Ramos (cell line): ENCODE measurements at regions not wholly inside any gene's neighbourhood (a gene's known extent, or its start where the extent isn't known, plus 50 kb on each side); places are given as distances from the start of the nearest gene placed in this dataset.
"Not testable (repeated sequence)": the region's sequence is repeated elsewhere in the genome, so short reads cannot be mapped to it uniquely, and the experiment has no call there.

Experiments
- in situ Hi-C: fragments of 300-500 bp; cut with MboI; formaldehyde crosslinking; loops from one replicate; pipeline ENCODE4 v1.14.3; 2022; ENCODE audit warnings: low sequenced_read_pairs; ENCODE audit not compliant: unreplicated experiment

DNA sequence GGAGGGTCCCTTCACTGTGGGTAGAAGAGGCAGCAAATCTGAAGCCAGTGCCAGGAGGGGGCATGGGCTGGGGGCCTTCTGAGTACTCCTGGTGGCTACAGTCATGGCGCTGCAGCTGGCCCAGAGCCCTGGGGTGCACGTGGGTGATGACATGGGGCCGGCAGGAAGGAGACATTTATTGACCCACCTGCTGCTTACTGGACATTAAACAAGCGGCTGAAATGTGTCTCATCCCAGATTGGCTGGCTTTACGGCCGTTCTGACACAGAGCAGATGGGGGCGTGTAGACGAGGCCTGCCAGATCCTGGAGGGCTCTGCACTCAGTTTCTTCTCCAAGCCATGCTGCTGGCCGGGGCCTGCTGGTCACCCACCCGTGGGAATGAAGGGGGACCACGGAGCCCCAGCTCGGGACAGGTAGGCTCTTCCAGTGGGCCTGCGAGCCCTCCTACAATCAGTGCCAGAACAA, 906.9 kb downstream of the BRD1 start:
- in situ Hi-C loops = no loop called here

DNA sequence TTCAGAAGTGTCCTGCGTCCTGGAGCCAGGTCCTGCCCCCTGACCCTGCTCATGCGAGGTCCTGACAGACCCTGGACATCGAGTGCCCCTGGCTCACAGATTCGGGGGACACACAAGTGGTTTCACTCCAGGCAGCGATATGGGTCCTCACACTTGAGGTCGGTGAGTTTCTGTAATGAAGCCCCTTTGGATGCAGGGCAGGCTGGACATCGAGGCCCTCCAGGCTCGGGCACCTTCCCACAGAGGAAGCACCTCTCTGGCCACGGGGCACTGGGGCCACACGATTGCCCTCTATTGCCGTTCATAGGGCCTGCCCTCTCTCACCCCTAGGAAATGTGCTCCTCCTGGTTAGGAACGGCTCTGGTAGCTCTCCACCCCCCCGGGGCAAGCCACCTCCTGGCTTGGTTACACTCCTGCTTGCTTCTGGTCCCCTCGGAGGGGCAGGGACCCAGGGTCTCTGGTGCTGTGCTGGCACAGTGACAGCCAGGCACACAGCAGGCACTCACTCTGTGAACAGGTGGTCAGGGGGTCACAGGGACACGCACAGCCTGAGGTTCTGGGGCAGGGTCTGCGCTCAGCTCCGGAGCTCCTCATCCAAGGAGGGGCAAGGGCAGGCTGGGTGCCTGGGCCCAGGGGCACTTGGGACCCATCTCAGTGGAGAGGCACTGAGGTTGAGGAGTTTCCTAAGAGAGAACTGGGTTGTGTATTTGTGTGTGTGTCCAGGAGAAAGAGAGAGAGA, 907.7 kb downstream of the BRD1 start:
- in situ Hi-C loops = no loop called here

DNA sequence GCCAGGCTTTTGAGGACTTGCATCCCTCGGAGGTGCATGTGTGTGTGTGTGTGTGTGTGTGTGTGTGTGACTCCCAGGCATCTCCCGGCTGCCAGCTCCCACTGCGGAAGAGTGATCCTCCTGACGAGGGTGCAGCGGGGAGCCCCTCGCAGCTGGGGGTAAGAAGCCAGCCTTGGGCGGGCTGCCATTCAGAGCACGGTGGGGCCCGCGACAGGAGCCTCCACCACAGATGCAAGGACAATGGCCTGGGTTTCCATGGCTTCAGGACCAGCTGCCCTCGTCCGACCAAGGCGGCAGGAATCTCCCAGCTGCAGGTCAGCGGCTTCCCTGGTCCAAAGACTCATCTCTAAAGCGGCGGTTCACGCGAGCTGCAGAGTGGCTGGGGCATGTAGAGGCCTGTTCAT, 908.5 kb downstream of the BRD1 start:
- in situ Hi-C loops = no loop called here

DNA sequence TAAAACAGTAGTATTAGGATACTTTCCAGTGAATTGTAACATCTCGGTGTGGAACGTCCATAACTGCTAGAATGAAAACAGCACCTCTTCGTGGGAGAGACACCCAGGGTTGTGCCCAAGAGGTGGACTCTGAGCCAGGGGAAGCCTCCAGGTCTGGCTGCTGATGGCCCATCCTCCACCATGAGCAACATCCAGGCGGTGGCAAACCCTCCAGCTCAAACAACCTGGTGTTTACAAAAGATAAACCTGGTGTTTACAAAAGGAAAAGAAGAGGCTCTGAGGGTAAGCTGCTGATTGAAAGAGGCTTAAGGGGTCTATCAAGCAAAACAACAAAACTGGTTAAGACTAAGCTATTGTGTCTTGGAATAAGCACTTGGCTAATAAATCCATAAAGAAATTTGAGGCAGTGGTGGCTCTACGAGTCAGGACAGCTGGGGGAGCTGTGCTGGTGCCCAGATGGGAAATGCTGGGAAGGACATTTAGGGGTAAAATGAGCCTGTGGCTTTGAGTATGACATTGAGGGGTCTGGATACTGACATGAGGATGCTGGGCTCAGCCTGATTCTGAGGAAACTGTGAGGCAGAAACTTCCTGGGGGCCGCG, 909.0 kb downstream of the BRD1 start:
- in situ Hi-C loops = no loop called here

DNA sequence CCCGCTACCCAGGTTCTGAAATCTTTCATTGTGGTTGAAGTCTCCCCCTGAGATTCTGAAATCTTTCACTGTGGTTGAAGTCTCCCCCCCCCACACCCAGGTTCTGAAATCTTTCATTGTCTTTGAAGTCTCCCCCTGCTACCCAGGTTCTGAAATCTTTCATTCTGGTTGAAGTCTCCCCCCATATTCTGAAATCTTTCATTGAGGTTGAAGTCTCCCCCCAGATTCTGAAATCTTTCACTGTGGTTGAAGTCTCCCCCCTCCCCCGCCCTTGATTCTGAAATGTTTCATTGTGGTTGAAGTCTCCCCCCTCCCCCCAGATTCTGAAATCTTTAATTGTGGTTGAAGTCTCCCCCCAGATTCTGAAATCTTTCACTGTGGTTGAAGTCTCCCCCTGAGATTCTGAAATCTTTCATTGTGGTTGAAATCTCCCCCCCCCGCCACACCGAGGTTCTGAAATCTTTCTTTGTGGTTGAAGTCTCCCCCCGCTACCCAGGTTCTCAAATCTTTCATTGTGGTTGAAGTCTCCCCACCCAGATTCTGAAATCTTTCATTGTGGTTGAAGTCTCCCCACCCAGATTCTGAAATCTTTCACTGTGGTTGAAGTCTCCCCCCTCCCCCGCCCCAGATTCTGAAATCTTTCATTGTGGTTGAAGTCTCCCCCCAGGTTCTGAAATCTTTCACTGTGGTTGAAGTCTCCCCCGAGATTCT, 915.2 kb downstream of the BRD1 start:
- in situ Hi-C loops = not testable (repeated sequence)

DNA sequence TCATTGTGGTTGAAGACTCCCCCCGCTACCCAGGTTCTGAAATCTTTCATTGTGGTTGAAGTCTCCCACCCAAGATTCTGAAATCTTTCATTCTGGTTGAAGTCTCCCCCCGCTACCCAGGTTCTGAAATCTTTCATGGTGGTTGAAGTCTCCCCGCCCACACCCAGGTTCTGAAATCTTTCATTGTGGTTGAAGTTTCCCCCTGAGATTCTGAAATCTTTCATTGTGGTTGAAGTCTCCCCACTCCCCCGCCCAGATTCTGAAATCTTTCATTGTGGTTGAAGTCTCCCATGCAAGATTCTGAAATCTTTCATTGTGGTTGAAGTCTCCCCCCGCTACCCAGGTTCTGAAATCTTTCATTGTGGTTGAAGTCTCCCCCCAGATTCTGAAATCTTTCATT, 916.0 kb downstream of the BRD1 start:
- in situ Hi-C loops = not testable (repeated sequence)

DNA sequence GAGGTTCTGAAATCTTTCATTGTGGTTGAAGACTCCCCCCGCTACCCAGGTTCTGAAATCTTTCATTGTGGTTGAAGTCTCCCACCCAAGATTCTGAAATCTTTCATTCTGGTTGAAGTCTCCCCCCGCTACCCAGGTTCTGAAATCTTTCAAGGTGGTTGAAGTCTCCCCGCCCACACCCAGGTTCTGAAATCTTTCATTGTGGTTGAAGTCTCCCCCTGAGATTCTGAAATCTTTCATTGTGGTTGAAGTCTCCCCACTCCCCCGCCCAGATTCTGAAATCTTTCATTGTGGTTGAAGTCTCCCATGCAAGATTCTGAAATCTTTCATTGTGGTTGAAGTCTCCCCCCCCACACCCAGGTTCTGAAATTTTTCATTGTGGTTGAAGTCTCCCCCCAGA, 916.6 kb downstream of the BRD1 start:
- in situ Hi-C loops = not testable (repeated sequence)

DNA sequence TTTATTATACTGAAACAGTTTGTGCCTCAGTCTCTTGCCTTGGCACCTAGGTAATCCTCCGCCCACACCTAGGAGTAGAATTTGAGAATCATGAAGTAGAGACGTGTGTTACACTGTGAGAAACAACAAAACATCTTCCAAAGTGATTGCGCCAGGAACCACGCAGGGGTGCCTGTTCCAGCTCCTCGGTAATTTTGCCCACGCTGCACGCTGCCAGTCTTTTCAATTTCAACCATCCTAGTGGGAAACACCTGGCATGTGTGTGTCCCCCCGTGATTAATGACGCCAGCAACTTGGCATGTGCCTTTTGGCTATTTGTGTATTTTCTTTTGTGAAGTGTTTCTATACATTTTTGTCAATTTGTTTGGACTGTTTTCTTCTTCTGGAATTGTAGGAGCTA, 919.1 kb downstream of the BRD1 start:
- in situ Hi-C loops = no loop called here

DNA sequence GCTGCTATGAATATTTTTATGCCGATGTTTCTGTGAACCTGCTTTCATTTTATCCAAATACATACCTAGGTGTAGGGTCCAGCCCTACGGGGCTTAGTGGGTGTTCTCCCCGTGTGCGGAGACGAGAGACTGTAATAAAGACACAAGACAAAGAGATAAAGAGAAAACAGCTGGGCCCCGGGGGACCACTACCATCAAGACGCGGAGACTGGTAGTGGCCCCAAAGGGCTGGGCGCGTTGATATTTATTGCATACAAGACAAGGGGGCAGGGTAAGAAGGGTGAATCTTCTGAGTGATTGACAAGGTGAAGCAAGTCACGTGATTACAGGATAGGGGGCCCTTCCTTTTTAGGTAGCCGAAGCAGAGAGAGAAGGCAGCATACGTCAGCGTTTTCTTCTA, 920.1 kb downstream of the BRD1 start:
- in situ Hi-C loops = no loop called here

DNA sequence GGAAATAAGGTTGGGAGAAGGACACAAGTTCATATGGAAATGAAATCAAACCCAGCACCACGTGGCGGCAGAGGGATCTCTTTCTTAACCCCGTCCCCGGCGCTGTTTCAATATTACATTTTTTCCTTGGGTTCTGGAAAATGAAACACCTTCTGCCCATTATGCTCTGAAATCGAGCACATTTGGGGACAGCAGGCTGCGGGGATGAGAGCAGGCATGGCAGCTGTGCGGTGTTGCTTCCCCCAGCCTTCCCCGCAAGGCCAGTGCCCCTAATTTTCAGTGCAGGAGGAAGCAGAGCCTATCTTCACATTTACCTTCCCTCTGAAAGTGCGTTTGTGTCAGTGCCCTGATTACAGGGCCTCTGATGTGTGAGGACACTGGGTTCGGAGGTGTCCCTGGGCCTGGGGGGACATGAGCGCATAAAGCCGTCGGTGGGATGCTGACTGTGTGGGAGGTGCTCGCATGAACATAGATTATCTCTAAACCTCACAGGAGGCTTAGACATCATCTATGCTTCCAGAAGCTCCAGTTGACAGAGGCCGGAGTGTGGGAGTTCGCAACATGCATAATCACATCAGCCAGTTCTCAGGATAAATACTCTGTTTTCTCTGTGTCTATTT, 921.3 kb downstream of the BRD1 start:
- in situ Hi-C loops = no loop called here

DNA sequence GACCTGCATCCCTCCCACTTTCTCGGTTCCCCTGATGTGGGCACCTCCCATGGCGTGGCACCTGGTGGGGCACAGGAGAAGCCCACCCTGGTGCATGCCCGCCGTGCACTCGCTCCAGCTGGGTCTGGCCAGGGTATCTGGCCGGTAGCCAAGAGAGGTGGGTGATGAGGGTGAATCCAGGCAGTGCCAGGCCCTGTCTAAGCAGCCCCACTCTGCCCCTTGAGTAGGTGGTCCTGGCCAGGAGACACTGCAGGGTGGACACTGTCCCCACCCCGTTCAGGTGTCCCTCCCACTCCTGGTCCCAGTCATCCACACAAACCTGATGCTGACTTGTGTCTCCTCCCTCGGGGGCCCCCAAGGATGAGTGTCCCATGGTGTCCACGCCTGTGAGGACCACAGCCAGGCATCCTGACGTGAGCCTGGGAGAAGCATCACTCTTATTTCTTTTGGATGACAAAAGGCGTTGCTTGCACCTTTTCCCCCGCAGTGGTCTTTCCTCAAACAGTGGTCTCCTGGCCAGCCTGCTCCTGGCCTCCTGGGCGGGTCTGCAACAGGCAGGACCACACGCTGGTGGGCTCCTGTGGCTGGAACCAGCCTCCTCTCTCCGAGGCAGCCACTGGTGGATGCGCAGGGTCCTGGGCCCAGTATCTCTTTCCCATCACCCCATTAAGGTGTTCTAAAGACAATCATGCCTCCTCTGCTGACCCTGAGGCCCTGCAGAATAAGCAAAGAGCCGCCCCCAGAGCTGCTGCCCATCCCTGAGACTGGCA, 922.3 kb downstream of the BRD1 start:
- in situ Hi-C loops = no loop called here

DNA sequence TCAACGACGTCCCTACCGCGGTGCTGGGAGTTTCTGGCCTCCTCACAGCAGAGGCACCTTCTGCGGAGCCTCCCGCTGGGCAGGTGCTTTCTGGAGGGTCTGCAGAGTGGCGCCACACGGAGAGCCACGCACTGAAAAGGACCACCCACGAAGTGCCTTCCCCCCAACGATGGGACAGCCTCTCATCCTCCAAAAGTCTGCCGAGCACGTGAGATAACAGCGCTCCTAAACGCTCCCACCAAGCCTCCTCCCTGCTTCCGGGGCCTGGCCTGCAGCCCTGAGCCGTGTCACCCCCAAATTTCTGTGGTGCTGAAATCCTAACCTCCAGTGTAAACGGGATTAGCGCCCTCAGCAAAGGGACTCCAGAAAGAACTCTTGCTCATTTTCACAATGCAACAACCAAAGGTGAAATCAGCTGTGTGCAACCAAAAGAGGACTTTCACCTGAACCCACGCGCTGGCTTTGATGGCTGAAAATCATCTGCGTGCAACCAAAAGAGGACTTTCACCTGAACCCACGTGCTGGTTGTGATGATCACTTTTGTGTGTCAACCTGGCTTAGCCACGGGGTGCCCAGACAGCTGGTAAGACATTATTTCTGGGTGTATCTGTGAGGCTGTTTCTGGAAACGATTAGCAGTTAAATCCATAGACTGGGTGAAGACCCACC, 924.6 kb downstream of the BRD1 start:
- in situ Hi-C loops = no loop called here

DNA sequence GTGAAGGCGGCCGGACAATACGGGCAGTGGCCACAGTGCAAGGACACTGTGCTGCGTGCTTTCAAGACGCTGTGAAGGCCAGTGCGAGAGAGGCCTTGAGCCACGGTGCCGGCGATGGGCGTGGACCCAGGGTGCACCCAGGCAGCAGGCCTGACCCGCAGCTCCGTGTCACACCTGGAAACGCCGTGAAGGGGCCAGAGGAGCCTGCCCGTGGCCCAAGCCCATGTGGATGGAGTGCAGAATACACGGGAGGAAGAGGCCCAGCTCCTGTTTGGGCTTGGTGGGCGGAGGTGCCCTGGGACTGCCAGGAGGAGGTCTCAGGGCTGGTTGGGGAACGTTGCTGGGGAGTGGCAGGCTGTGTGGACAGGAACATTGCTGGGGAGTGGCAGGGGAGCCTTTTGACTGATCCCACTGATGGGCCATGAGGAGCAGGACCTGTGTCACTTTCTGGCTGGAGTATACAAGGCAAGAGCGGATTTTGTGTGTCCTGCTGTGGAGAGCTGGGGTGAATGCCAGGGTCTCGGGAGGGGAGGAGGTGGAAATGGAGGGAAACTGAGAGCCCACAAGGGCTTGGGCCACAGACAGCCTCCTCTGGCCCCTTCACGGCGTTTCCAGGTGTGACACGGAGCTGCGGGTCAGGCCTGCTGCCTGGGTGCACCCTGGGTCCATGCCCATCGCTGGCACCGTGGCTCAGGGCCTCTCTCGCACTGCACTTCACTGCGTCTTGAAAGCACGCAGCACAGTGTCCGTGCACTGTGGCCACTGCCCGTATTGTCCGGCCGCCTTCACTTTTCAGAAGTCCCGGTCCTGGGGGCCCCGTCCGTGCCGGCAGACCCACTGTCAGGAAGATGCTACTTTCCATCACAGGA, 925.4 kb downstream of the BRD1 start:
- in situ Hi-C loops = no loop called here

DNA sequence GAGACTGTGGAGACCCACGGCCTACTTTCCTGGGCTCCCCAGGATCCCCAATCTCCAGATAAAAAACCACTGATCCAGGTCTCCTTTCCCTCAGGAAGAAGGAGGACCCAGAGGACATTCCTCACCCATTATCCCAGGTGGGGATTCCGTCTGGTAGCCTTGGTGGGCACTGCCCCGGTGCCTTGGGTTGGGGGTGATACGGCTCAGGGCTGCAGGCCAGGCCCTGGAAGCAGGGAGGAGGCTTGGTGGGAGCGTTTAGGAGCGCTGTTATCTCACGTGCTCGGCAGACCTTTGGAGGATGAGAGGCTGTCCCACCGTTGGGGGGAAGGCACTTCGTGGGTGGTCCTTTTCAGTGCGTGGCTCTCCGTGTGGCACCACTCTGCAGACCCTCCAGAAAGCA, 926.3 kb downstream of the BRD1 start:
- in situ Hi-C loops = no loop called here

DNA sequence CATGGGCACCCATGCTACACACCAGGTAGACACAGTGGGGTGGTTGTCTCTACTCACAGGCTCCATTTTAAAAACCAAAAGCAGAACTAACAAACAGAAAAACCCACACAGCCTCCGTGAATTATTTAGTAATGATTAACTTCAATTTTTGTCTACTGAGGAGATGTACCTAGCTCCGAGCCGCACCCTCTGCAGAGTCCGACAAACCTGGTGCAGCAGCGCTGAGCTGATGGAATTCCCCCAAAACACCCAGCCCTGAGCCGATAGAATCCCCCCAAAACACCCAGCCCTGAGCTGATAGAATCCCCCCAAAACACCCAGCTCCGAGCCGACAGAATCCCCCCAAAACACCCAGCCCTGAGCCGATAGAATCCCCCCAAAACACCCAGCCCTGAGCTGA, 927.0 kb downstream of the BRD1 start:
- in situ Hi-C loops = no loop called here

DNA sequence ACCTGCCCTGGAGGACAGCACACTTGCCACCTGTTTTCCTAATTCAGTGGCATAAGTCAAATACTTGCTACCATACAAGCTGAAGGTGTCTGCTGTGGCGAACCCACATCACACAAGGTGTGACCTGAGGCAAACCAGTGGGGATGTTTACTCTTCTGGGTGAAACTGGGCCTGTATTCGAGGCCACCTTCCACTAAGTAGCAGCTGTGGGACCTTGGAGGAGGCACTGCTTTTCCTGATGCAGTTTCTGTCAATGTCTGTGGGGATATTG, 927.4 kb downstream of the BRD1 start:
- in situ Hi-C loops = no loop called here

DNA sequence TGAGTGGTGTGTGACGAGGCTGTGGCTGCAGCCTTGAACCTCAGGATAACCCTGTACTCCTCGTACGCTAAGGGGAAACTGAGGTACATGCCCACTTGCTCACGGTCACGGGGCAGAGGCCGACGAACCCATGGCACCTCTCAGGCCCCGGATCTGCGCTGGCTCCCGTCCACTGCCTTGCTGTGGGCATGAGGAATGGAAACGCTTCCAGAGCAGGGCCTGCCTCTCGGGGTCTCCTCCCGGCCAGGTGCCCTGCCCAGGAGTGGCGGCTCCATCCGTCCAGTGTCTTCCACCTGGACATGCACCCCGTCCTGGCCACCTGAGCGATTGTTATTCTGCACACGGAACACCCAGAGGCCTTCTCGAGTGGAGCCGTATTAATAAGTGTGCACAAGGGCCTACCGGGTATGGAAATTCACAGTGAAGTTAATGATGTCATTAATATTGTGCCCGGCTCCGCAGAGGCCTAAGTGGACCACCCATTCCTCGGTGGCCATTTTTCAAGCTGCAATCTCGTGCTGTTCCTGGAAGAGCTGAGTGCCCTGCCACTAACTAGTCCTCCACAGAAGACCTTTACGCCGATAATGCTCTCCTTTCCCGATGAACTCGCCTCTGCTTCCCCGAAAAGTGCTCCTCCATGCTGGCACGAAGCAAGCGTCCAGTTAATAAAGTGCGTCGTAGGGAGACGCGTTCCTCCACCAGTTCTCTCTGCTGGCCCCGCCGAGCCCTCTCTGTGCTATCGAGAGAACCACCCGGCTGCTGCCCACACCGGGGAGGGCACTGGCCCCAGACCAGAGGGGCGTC, 927.9 kb downstream of the BRD1 start:
- in situ Hi-C loops = no loop called here

DNA sequence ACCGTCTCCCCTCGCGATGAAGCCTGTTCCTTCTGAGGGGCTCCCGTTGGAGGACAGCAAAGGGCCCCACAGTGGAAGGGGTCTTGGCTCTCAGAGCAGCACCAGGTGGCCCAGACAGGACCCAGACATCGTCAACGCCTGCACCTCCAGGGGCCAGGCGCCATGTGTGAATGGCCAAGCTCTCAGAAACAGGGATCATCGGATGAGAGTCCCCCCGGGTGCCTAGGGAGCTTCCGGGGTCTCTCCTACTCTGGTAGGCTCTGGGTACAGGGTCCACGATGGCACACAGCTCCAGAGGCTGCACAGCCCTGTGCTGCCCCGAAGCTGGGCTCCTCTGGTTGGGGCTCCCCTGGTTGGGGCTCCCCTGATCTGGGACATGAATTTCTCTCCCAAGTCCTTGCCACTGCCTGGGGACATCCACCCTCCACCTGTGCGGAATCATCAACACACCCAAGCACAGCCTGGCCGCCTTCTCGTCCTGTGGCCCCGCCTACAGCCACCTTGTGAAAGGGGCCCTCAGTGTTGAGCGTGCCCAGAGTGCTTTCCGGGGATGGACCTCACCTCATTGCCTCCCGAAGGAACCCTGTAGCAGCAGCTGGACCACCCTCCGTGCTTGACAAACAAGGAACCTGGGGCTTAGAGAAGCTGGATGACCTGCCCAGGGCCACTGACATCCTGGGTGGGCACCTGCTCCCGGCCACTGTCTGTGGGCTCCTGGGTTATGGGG, 929.0 kb downstream of the BRD1 start:
- in situ Hi-C loops = no loop called here
